Neural progenitor cell (in vitro differentiated cells): ENCODE measurements at regions not wholly inside any gene's neighbourhood (a gene's known extent, or its start where the extent isn't known, plus 50 kb on each side); places are given as distances from the start of the nearest gene placed in this dataset.

ENCODE experiments used
- CTCF ChIP-seq: fragments of 200-600 bp; sonication (generic); IDR thresholded peaks from 2 replicates; pipeline ENCODE4 v1.5.1; 2017; ENCODE audit warnings: antibody characterized with exemption, mild to moderate bottlenecking
- EZH2 ChIP-seq: fragments of 200-600 bp; sonication (generic); IDR thresholded peaks from 2 replicates; pipeline ENCODE4 v1.6.1; 2017; ENCODE audit warnings: antibody characterized with exemption, mild to moderate bottlenecking, moderate library complexity

GRCh38 chr20:7776148-7776547 lies 164.1 kb downstream of the HAO1 start:
- TF ChIP-seq CTCF (no peak), EZH2 (no peak)
